ENCODE measurements at regions not wholly inside any gene's neighbourhood (a gene's known extent, or its start where the extent isn't known, plus 50 kb on each side); places are given as distances from the start of the nearest gene placed in this dataset.

DNA sequence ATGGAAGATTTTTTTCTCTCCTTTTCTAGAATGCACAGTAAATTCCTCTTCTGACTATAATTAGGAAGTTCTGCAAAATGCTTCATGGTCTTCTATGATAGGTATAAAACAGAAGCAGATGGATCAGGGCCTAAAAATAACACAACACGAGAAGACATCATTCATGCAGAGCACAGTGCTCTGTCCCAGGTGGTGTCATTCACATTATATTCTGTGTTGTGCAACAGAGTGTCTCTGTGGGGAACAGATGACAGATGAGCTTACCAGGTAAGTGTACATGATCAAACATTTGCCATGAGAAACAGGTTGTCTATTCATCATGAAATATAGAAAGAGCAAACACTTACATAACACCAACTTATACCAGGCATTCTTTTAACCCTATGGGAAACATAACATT is 288.3 kb downstream of the KCTD12 start:
- TF ChIP-seq EZH2 (IDR thresholded peaks at IDR 0.05; ENCODE audit: insufficient read depth, low read length): no peak
- TF ChIP-seq CTCF (IDR thresholded peaks at IDR 0.05; ENCODE audit: insufficient read depth, low read depth, low read length): no peak
